ENCODE measurements at regions not wholly inside any gene's neighbourhood (a gene's known extent, or its start where the extent isn't known, plus 50 kb on each side); places are given as distances from the start of the nearest gene placed in this dataset.

GRCh38 chr10:60607372-60607771, 170.9 kb upstream of the CDK1 start:
- TF ChIP-seq EZH2 (IDR thresholded peaks at IDR 0.05; ENCODE audit: low read depth) = no peak
- no peak for TF ChIP-seq CTCF (conservative IDR thresholded peaks at IDR 0.05)

Measured in PC-9 (cell line).